GM19035 (cell line): ENCODE measurements at regions not wholly inside any gene's neighbourhood (a gene's known extent, or its start where the extent isn't known, plus 50 kb on each side); places are given as distances from the start of the nearest gene placed in this dataset.
A peak's percentile ranks its signal among the peaks of the same experiment; 100 is the strongest.

Experiments
- ATAC-seq: cut with Tn5 transposase; IDR thresholded peaks from one replicate; pipeline ENCODE4 v1.9.1; 2021; ENCODE audit not compliant: unreplicated experiment

GRCh38 chrX:110430293-110431076, 71.8 kb downstream of the RTL9 start:
- peak; percentile 47 for ATAC-seq

DNA sequence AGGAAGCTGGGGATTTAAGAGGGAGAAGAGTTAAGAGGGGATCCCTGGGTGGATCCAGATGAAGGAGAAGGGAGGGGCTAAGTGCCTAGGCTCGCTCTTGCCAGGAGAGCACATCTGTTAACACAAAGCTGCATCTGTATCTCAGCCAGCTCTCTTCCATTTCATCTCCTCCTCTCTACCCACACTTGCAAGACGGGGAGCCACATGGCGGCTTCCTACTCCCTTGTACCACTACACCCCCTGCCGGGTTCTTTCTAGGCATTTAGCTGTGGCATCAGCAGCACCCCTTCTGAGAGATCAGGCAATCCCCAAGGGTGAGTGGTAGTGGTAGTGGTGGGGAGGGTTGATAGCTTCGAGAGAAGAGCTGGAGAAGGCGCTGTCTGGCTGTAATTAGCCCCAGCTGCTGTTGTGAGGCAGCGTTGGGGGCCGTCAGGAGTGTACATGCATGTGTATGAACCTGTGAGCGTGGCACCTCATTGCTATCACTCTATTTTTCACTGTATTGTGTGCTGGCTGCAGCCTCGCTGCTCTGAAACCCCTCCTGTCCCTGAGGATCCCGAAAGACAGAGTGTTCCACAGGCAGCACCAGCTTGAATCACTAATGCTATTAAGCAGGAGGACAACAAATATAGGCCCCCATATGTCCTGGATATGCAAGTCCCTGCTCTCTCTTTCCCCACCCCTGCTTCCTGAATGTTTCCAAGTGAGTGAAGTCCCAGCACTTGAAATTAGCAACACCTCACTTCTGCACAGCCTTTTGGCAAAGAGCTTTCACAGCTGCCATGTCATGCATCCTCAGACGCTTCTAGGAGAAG, 73.7 kb downstream of the RTL9 start:
- no peak for ATAC-seq

- no peak for ATAC-seq
These were observed 74.2 kb downstream of the RTL9 start for GRCh38 chrX:110432906-110433215.

GRCh38 chrX:110435196-110435595, 76.5 kb downstream of the RTL9 start:
- ATAC-seq: no peak

DNA sequence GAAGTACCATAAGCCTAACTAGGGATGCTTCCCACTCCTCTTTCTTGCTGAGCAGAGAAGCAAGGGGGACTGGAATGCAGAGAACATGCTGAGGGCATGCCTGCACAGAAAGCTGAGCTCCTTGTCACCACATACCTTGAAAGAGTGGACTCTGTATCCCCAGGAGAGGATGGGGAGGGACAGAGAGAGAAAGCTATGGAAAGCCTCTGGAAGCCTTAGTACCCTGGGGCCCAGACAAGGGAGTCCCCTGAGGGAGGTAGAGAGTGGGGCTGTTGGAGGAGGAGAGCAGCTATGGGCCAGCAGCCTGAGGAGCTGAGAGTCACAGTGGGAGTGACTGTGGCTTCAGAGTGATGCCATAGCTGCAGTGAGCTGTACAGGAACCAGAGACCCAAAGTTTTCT, 77.9 kb downstream of the RTL9 start:
- ATAC-seq: no peak

- no peak for ATAC-seq
These were observed 79.0 kb downstream of the RTL9 start for GRCh38 chrX:110437686-110438085.

GRCh38 chrX:110440016-110440805, 81.6 kb downstream of the RTL9 start:
- ATAC-seq: no peak

DNA sequence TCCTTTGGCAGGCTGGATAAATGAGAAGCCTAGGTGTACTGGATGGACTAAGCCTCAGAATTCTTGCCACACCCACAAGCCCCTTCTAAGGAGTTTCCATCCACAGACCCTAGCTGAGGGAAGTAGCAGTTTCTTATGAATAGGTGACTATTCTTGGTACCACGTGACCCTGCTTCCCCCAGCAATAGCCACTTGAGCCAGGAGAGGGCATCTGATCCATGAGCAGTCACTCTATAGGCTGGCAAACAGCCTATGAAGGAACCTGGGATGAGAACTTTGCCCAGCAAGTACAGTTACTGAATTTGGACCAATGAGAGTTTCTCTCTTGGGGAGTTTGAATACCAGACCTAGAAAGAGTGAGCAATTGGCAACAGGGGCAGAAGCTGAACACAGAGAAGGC, 84.0 kb downstream of the RTL9 start:
- no peak for ATAC-seq

DNA sequence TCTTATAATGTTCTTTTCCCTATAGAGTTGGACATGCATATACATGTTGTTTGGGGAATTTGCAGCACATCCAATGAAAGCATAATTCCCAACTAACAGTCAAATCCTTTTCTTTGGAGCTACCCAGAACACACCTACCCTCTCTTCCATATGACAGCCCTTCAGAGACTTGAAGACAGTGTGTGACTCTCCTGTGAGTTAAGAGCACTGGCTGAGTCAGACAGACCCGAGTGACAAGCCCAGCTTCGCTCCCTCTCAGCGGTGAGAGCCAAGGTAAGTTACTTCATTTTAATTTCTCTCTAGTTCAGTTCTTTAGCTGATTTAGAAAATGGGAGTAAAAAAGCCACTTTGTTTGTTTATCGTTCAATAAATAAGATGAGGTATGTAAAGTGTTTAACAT, 86.3 kb downstream of the RTL9 start:
- no peak for ATAC-seq

- ATAC-seq: no peak
These were observed 89.8 kb downstream of the RTL9 start for GRCh38 chrX:110448459-110448858.

DNA sequence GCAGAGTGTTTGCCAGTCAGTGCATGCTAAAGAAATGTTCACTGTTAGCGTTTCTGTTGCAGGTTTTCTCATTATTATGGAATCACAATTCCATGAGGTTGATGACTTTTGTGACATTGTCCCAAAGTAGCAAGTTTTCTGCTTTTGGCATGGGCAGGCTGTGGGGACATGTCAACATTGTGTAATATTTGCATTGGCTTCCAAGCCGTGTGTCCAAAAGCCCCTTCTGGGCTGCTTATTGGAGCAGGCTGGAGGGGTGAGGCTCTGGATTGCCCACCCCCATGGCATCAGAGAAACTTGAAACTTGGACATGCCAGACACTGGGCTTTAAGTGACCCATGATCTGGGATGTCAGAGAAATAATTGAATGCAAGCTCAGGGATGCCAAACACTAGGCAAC, 90.7 kb downstream of the RTL9 start:
- ATAC-seq: no peak

- ATAC-seq: peak; percentile 96
These were observed 91.4 kb downstream of the RTL9 start for GRCh38 chrX:110450050-110450449.

- no peak for ATAC-seq
These were observed 95.7 kb downstream of the RTL9 start for GRCh38 chrX:110454336-110454735.

DNA sequence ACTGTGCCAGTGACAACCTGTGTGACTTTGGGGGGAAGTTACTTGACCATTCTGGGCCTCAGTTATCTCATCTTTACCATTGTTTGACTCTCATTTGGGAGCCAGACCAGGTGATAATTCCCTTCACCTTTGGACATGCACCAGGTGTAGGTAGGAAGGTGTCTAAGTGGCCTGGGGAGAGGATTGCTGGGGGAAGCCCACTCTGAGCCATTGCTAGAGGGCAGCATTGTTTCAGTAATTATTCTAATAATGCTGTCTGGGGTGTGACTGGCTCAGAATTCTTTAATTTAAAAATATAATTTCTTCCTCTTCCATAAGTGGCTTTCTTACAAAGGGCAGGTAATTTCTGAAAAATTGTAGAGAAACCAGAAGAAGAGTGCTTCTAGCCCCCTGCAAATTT, 104.3 kb downstream of the RTL9 start:
- no peak for ATAC-seq

- ATAC-seq: no peak
These were observed 108.1 kb downstream of the RTL9 start for GRCh38 chrX:110466790-110467189.

DNA sequence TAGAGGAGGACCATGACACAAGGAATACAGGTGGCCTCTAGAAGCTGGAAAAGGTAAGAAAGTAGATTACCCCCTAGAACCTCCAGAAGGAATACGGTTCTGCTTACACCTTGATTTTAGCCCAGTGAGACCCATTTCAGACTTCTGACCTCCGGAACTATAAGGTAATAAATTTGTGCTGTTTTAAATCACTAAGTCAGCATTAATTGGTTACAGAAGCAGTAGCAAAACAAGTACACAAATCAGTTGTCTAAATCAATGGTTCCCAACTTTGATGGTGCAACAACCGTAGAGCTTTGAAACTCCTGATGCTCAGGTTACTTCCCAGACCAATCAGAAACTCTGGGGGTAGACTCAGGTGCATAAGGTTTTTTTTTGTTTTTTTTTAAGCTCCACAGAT, 113.6 kb downstream of the RTL9 start:
- ATAC-seq: no peak

- no peak for ATAC-seq
These were observed 119.1 kb downstream of the RTL9 start for GRCh38 chrX:110477593-110478228.

DNA sequence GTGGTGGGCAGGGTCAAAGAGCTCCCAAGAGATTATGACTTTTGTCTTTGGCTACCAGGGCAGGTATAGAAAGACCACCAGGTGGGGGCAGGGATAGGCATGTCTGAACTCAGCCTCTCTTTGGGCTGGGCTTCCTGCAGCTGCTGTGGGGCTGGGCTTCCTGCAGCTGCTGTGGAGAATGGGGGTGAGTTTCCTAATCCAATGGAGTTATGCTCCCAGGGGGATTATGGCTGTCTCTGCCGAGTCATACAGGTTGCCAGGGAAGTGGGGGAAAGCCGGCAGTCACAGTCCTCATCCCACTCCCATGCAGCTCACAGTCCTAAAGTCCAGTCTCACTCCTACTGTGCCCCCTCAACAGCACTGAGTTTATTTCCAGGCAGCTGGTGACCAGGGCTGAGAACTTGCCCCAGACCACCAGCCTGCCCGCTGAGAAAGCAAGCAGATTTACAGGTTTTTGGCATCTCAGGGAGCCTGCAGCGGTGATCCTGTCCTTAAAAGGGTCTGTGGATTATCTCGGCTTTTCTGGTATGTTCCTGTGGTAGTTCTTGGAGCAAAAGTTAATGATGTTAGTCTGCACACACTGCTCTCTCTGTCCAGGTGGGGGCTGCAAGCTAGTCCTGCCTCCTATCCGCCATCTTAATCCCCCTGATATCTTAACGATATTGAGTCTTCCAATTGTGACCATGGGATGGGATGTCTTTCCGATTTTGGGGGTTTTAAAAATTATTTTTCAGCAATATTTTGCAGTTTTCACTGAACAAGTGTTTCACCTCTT, 133.4 kb downstream of the RTL9 start:
- no peak for ATAC-seq

- no peak for ATAC-seq
These were observed 146.3 kb downstream of the RTL9 start for GRCh38 chrX:110504947-110505346.

DNA sequence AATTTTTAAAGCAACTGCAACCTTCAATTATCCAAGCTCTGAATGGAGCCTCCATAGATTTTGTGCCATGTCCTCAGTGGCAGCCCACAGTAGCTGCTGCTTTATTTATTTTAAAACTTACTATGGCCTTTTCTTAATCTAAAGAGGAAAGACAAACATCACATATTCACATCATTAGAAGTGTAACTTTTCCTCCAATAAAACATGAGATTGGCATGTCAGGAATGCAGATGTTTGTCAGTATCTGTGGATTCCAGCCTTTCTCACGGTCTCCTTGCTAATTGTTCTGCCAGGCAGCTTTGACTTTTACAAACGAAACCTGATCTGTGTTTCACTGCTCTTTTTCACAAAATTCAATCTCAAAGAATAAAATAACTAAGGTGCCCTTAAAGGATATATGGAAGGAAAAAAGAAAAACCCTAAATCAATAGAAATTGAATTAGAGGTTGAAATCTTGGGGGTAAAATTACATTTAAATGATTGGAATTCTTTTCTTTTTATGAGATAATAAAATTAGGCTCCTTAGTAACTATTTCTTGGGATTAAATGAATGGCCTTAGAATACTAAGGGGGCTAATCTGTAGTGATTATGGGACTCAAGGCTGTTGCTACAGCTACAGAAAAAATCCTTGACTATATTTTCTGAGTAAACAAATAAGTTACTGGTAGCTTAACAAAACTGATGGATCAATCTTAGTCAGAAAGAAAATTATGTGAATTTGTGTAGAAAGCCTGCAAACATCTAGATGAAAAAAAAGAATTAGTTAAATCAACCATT, 151.3 kb downstream of the RTL9 start:
- ATAC-seq: no peak
